GM23248 (cell line): ENCODE measurements at regions not wholly inside any gene's neighbourhood (a gene's known extent, or its start where the extent isn't known, plus 50 kb on each side); places are given as distances from the start of the nearest gene placed in this dataset.

Experiments used
- EZH2 ChIP-seq: fragments of 200-600 bp; sonication (generic); IDR thresholded peaks from 2 replicates; pipeline ENCODE4 v1.6.1; 2018; ENCODE audit warnings: antibody characterized with exemption, mild to moderate bottlenecking; ENCODE audit not compliant: insufficient read depth, poor library complexity, severe bottlenecking
- EZH2phosphoT487 ChIP-seq: fragments of 200-600 bp; sonication (generic); IDR thresholded peaks from 2 replicates; pipeline ENCODE4 v1.6.1; 2018; ENCODE audit warnings: antibody characterized with exemption, moderate library complexity, mild to moderate bottlenecking, low read depth; ENCODE audit not compliant: insufficient read depth

DNA sequence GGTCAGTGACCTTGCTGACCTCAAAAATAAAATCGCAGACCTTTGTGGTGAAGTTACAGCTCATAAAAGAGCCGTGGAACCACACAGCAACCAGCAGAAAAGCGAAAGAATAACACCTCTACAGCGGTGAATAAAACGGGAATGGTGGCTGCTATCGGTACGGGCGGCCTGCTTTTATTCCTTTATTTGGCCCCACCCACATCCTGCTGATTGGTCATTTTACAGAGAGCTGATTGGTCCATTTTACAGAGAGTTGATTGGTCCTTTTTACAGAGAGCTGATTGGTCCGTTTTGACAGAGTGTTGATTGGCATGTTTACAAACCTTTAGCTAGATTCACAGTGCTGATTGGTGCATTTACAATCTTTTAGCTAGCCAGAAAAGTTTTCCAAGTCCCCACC is 80.7 kb upstream of the ATP10A start:
- no peak for TF ChIP-seq EZH2phosphoT487
- no peak for TF ChIP-seq EZH2
